Nephron progenitor cell (in vitro differentiated cells): ENCODE measurements at regions not wholly inside any gene's neighbourhood (a gene's known extent, or its start where the extent isn't known, plus 50 kb on each side); places are given as distances from the start of the nearest gene placed in this dataset.

Source experiments
- DNase-seq: peaks from one replicate; pipeline ENCODE4 v3.0.0; 2021
- H3K27ac Mint-ChIP-seq: 2 replicates; pipeline ENCODE4 v1.8.0; 2021; ENCODE audit warnings: mild to moderate bottlenecking, moderate library complexity, mixed read lengths
- H3K27me3 Mint-ChIP-seq: 2 replicates; pipeline ENCODE4 v1.8.0; 2021; ENCODE audit warnings: mild to moderate bottlenecking, low read depth, mixed read lengths; ENCODE audit not compliant: poor library complexity
- H3K36me3 Mint-ChIP-seq: 2 replicates; pipeline ENCODE4 v1.8.0; 2021; ENCODE audit warnings: low read depth, mixed read lengths
- H3K4me1 Mint-ChIP-seq: 2 replicates; pipeline ENCODE4 v1.8.0; 2021; ENCODE audit warnings: mixed read lengths
- H3K4me3 Mint-ChIP-seq: 2 replicates; pipeline ENCODE4 v1.8.0; 2021; ENCODE audit warnings: mild to moderate bottlenecking, moderate library complexity, mixed read lengths
- H3K9me3 Mint-ChIP-seq: 2 replicates; pipeline ENCODE4 v1.8.0; 2021; ENCODE audit warnings: mild to moderate bottlenecking, moderate library complexity, mixed read lengths
- TF ChIP-seq, protein P1 (sequence below): fragments of 200-600 bp; sonication (generic); IDR thresholded peaks from 2 replicates; pipeline ENCODE4 v1.5.0; 2021; ENCODE audit warnings: antibody characterized with exemption

GRCh38 chr4:174096999-174097398 lies 186.5 kb downstream of the FBXO8 start:
- Mint-ChIP-seq H3K27ac (no peak overlapping the region), H3K4me1 (no peaks in the 10 kb centered on the region), H3K4me3 (no peak overlapping the region), H3K27me3 (peaks cover 6% of the 10 kb centered on the region), H3K9me3 (peaks cover 10% of the 10 kb centered on the region), H3K36me3 (peaks cover 4% of the 10 kb centered on the region)
- TF ChIP-seq, protein P1, sequence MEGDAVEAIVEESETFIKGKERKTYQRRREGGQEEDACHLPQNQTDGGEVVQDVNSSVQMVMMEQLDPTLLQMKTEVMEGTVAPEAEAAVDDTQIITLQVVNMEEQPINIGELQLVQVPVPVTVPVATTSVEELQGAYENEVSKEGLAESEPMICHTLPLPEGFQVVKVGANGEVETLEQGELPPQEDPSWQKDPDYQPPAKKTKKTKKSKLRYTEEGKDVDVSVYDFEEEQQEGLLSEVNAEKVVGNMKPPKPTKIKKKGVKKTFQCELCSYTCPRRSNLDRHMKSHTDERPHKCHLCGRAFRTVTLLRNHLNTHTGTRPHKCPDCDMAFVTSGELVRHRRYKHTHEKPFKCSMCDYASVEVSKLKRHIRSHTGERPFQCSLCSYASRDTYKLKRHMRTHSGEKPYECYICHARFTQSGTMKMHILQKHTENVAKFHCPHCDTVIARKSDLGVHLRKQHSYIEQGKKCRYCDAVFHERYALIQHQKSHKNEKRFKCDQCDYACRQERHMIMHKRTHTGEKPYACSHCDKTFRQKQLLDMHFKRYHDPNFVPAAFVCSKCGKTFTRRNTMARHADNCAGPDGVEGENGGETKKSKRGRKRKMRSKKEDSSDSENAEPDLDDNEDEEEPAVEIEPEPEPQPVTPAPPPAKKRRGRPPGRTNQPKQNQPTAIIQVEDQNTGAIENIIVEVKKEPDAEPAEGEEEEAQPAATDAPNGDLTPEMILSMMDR = no peak
- DNase-seq = no peak

GRCh38 chr4:174096456-174096855 lies 187.0 kb downstream of the FBXO8 start:
- Mint-ChIP-seq H3K27me3 (peaks cover 3% of the 10 kb centered on the region), H3K9me3 (peaks cover 10% of the 10 kb centered on the region), H3K27ac (no peak overlapping the region), H3K36me3 (peaks cover 4% of the 10 kb centered on the region), H3K4me3 (no peak overlapping the region), H3K4me1 (no peaks in the 10 kb centered on the region)
- DNase-seq = no peak
- TF ChIP-seq, protein P1 = no peak

DNA sequence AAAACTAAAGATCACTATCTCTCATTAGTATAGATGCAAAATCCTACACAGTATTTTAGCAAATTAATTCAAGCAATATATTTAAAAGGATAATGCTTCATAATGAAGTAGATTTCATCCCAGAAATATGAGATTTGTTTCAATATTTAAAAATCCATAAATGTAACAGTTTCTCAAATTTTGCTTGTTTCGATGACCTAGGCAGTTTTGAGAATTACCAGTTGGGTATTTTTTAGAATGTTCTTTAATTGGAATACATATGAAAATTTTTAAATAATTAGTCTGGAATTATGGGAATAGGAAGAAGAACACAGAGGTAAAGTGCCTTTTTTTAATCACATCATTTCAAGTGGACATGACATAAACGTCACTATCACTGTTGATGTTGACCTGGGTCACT lies 192.3 kb downstream of the FBXO8 start:
- TF ChIP-seq, protein P1 = no peak
- Mint-ChIP-seq H3K4me1 (peaks cover 35% of the 10 kb centered on the region), H3K4me3 (no peak overlapping the region), H3K36me3 (peaks cover 4% of the 10 kb centered on the region), H3K9me3 (peaks cover 10% of the 10 kb centered on the region), H3K27me3 (no peaks in the 10 kb centered on the region), H3K27ac (no peak overlapping the region)
- DNase-seq = no peak

- Mint-ChIP-seq H3K36me3 (peaks cover 4% of the 10 kb centered on the region), H3K27ac (peak overlapping the region; percentile 82), H3K4me3 (peak overlapping the region; percentile 21), H3K9me3 (peaks cover 10% of the 10 kb centered on the region), H3K27me3 (peaks cover 4% of the 10 kb centered on the region), H3K4me1 (peaks cover 35% of the 10 kb centered on the region)
- TF ChIP-seq, protein P1 = no peak
- DNase-seq = no peak
Observed at GRCh38 chr4:174089711-174090110, 193.8 kb downstream of the FBXO8 start.

GRCh38 chr4:174088795-174089194 lies 194.7 kb downstream of the FBXO8 start:
- Mint-ChIP-seq H3K4me3 (peak overlapping the region; percentile 8), H3K27ac (peak overlapping the region; percentile 53), H3K36me3 (peaks cover 4% of the 10 kb centered on the region), H3K9me3 (peaks cover 10% of the 10 kb centered on the region), H3K27me3 (peaks cover 4% of the 10 kb centered on the region), H3K4me1 (peaks cover 35% of the 10 kb centered on the region)
- TF ChIP-seq, protein P1 = no peak
- DNase-seq = no peak
